ENCODE measurements at regions not wholly inside any gene's neighbourhood (a gene's known extent, or its start where the extent isn't known, plus 50 kb on each side); places are given as distances from the start of the nearest gene placed in this dataset.

DNA sequence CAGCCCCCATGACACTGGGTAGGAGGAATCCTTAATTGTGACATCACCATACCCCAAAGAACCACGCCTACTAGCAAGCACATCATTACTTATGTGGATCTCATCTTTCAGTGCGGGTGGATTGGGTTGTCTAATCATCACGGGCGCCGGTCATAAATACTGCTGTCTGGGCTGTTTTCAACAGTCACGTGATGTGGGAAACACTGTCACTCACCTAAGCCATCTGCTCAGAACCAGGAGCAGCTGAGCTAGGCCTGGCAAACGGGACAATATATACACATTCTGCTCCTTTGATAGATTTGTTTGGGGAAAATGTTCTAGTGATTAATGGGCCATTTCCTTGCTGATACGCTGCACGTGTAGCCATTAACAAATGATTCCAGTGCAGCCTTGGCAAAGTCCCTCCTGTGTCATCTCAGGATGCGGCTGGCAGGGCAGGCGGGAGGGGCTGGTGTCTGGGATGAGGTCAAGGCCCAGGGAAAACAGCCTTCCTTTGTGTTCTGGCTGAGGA lies 145.9 kb upstream of the COPS8 start:
- H2AFZ ChIP-seq (ENCODE audit: low read depth, low read length): no peak overlapping the region
- no peak overlapping the region for H3K27ac ChIP-seq (ENCODE audit: low read length)
- H3K79me2 ChIP-seq (replicated peaks; ENCODE audit: insufficient read depth, low read length): no peaks in the 10 kb centered on the region
- no peaks in the 10 kb centered on the region for H3K27me3 ChIP-seq (ENCODE audit: insufficient read depth, low read depth, low read length)
- TF ChIP-seq EZH2 (IDR thresholded peaks at IDR 0.05; ENCODE audit: borderline replicate concordance, insufficient read depth, low read length, poor library complexity, severe bottlenecking) (no peak), EP300 (conservative IDR thresholded peaks at IDR 0.05; ENCODE audit: poor library complexity, severe bottlenecking) (no peak), SMC3 (conservative IDR thresholded peaks at IDR 0.05; ENCODE audit: poor library complexity) (no peak), TAF1 (IDR thresholded peaks at IDR 0.05; ENCODE audit: low read depth) (no peak), RAD21 (conservative IDR thresholded peaks at IDR 0.05) (no peak)
- TF ChIP-seq, protein P1, sequence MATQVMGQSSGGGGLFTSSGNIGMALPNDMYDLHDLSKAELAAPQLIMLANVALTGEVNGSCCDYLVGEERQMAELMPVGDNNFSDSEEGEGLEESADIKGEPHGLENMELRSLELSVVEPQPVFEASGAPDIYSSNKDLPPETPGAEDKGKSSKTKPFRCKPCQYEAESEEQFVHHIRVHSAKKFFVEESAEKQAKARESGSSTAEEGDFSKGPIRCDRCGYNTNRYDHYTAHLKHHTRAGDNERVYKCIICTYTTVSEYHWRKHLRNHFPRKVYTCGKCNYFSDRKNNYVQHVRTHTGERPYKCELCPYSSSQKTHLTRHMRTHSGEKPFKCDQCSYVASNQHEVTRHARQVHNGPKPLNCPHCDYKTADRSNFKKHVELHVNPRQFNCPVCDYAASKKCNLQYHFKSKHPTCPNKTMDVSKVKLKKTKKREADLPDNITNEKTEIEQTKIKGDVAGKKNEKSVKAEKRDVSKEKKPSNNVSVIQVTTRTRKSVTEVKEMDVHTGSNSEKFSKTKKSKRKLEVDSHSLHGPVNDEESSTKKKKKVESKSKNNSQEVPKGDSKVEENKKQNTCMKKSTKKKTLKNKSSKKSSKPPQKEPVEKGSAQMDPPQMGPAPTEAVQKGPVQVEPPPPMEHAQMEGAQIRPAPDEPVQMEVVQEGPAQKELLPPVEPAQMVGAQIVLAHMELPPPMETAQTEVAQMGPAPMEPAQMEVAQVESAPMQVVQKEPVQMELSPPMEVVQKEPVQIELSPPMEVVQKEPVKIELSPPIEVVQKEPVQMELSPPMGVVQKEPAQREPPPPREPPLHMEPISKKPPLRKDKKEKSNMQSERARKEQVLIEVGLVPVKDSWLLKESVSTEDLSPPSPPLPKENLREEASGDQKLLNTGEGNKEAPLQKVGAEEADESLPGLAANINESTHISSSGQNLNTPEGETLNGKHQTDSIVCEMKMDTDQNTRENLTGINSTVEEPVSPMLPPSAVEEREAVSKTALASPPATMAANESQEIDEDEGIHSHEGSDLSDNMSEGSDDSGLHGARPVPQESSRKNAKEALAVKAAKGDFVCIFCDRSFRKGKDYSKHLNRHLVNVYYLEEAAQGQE (IDR thresholded peaks at IDR 0.05; ENCODE audit: borderline replicate concordance): no peak
- TF ChIP-seq, protein P2, sequence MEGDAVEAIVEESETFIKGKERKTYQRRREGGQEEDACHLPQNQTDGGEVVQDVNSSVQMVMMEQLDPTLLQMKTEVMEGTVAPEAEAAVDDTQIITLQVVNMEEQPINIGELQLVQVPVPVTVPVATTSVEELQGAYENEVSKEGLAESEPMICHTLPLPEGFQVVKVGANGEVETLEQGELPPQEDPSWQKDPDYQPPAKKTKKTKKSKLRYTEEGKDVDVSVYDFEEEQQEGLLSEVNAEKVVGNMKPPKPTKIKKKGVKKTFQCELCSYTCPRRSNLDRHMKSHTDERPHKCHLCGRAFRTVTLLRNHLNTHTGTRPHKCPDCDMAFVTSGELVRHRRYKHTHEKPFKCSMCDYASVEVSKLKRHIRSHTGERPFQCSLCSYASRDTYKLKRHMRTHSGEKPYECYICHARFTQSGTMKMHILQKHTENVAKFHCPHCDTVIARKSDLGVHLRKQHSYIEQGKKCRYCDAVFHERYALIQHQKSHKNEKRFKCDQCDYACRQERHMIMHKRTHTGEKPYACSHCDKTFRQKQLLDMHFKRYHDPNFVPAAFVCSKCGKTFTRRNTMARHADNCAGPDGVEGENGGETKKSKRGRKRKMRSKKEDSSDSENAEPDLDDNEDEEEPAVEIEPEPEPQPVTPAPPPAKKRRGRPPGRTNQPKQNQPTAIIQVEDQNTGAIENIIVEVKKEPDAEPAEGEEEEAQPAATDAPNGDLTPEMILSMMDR (IDR thresholded peaks at IDR 0.05; ENCODE audit: poor library complexity, severe bottlenecking): no peak
- no peaks in the 10 kb centered on the region for H3F3A ChIP-seq (ENCODE audit: insufficient read depth, low read length, poor library complexity, severe bottlenecking)
- H3K9me2 ChIP-seq (ENCODE audit: insufficient read depth, low read length): no peaks in the 10 kb centered on the region
- H3K4me3 ChIP-seq (ENCODE audit: low read length): no peak overlapping the region
- no peaks in the 10 kb centered on the region for H3K36me3 ChIP-seq (ENCODE audit: insufficient read depth, low read length)
- H3K9ac ChIP-seq (ENCODE audit: low read length): no peak overlapping the region
- H3K9me3 ChIP-seq (ENCODE audit: low read length): no peaks in the 10 kb centered on the region
- no peaks in the 10 kb centered on the region for H4K20me1 ChIP-seq (ENCODE audit: insufficient read depth)
- H3K4me2 ChIP-seq (ENCODE audit: low read length): no peak overlapping the region

DNA sequence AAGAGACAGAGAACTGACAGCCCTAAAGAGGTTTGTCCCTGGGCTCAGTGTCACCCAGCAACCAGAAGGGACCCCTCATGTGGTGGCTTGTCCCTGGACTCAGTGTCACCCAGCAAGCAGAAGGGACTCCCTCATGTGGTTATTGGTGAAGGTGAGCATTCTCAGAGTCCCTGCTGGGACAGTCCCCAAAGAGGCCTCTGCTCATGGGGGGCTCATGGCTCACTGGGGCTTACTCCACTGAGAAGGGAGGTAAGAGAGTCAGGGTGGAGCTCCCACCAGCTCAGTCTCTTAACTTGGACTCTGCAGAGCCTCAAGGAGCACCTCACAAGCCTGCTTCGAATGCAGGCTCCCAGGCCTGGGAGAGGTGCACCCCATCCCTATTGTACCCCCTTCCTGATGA lies 145.2 kb upstream of the COPS8 start:
- H3K4me3 ChIP-seq (ENCODE audit: low read length): no peak overlapping the region
- no peaks in the 10 kb centered on the region for H3K36me3 ChIP-seq (ENCODE audit: insufficient read depth, low read length)
- H3K9me3 ChIP-seq (ENCODE audit: low read length): no peaks in the 10 kb centered on the region
- H3K27me3 ChIP-seq (ENCODE audit: insufficient read depth, low read depth, low read length): no peaks in the 10 kb centered on the region
- TF ChIP-seq, protein P1 (IDR thresholded peaks at IDR 0.05; ENCODE audit: borderline replicate concordance): no peak
- no peaks in the 10 kb centered on the region for H4K20me1 ChIP-seq (ENCODE audit: insufficient read depth)
- H3K9me2 ChIP-seq (ENCODE audit: insufficient read depth, low read length): no peaks in the 10 kb centered on the region
- H3F3A ChIP-seq (ENCODE audit: insufficient read depth, low read length, poor library complexity, severe bottlenecking): no peaks in the 10 kb centered on the region
- no peak overlapping the region for H2AFZ ChIP-seq (ENCODE audit: low read depth, low read length)
- no peak overlapping the region for H3K9ac ChIP-seq (ENCODE audit: low read length)
- H3K79me2 ChIP-seq (replicated peaks; ENCODE audit: insufficient read depth, low read length): no peaks in the 10 kb centered on the region
- no peak overlapping the region for H3K27ac ChIP-seq (ENCODE audit: low read length)
- no peak overlapping the region for H3K4me2 ChIP-seq (ENCODE audit: low read length)

Measured in neural cell (in vitro differentiated cells).